Tibial artery (tissue), 4 donors: ENCODE measurements at regions not wholly inside any gene's neighbourhood (a gene's known extent, or its start where the extent isn't known, plus 50 kb on each side); places are given as distances from the start of the nearest gene placed in this dataset.
"Not testable (repeated sequence)": the region's sequence is repeated elsewhere in the genome, so short reads cannot be mapped to it uniquely, and the experiment has no call there.

ENCODE experiments used
- DNase-seq, 2 donors: peaks; one replicate each; pipeline ENCODE4 v3.0.0-alpha.2; 2019
- H3K27ac ChIP-seq, 2 donors: fragments of 200-600 bp; sonication (generic) in 1 of 2; 1 replicate in 1 of 2; 2 replicates in 1 of 2; pipeline ENCODE4 v1.5.1; 2018 to 2019; ENCODE audit warnings: mild to moderate bottlenecking in 1 of 2
- H3K27me3 ChIP-seq, 2 donors: fragments of 200-600 bp; sonication (generic) in 1 of 2; one replicate each; pipeline versions ENCODE4 v1.5.1 to v1.6.0; 2016 to 2019
- H3K36me3 ChIP-seq, 3 donors: fragments of 200-600 bp; sonication (generic) in 2 of 3; one replicate each; pipeline ENCODE4 v1.5.1; 2016 to 2019; ENCODE audit warnings: mild to moderate bottlenecking in 2 of 3
- H3K4me1 ChIP-seq, 4 donors: fragments of 200-600 bp; sonication (generic) in 2 of 4; 1 replicate in 3 of 4; 2 replicates in 1 of 4; pipeline ENCODE4 v1.5.1; 2016 to 2019
- H3K4me3 ChIP-seq, 2 donors: fragments of 200-600 bp; sonication (generic) in 1 of 2; 1 replicate in 1 of 2; 2 replicates in 1 of 2; pipeline ENCODE4 v1.5.1; 2018 to 2019; ENCODE audit warnings: mild to moderate bottlenecking in 2 of 2
- H3K9me3 ChIP-seq, 3 donors: fragments of 200-600 bp; sonication (generic) in 1 of 3; one replicate each; pipeline ENCODE4 v1.5.1; 2016 to 2019
- intact Hi-C: fragments of 100-400 bp; cut with DNase I; formaldehyde crosslinking; loops from one replicate; pipeline ENCODE4 v1.15.0; 2023; ENCODE audit warnings: low total_unique reads
- TF ChIP-seq, protein P1 (sequence below), 2 experiments: fragments of 200-600 bp in 1 of 2; fragments of 450-650 bp in 1 of 2; IDR thresholded peaks; one replicate each; pipeline ENCODE4 v1.5.1; 2017 to 2019; ENCODE audit warnings: antibody characterized with exemption in 2 of 2, mild to moderate bottlenecking in 1 of 2, moderate library complexity in 1 of 2

DNA sequence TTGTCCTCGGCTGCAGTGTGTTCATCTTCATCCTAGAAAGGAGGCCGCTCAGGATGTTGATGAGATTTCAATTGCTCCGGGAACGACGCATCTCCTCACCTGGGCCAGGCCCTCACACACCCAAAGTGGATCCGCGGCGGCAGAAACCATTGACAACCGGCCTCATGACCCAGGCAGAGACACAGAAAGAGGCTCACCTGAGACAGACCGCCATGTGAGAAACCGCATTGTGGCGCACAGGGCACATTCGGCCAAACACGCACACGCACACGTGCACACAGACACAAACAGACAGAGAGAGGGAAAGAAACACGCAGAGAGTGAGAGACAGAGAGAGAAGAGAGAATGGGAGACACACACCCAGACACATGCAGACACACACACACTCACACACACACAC is 3879.3 kb downstream of the SRGAP2C start:
- H3K4me1 ChIP-seq, H3K27me3 ChIP-seq, DNase-seq, H3K27ac ChIP-seq, H3K4me3 ChIP-seq, H3K36me3 ChIP-seq, intact Hi-C loops: not testable (repeated sequence)
- H3K9me3 ChIP-seq, result peaks cover 0 to 16% (median 16%) of the 10 kb centered on the region in 3 donors

DNA sequence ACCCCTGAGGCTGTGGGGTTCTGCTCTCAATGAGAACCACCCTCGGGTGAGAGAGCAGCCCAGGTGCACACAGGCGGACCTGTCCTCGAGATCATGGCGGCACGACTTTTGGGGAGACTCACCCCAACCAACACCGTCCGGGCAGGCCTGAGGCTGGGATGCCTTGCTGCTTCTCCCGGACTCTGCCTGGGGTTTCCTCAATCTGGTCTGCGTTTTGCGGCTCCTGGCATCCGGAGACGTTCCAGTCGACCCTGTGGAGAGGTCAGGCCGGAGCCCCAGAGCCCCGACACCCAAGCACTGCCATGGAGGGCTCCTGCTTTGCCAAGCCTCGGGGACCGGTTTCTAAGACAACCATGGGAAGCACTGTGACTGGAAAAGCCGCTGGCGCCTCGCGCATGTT is 3879.7 kb downstream of the SRGAP2C start:
- no peak overlapping the region for H3K27ac ChIP-seq
- H3K4me3 ChIP-seq, result no peak overlapping the region
- intact Hi-C loops, result no loop called here
- H3K27me3 ChIP-seq, result no peaks in the 10 kb centered on the region
- TF ChIP-seq, protein P1, sequence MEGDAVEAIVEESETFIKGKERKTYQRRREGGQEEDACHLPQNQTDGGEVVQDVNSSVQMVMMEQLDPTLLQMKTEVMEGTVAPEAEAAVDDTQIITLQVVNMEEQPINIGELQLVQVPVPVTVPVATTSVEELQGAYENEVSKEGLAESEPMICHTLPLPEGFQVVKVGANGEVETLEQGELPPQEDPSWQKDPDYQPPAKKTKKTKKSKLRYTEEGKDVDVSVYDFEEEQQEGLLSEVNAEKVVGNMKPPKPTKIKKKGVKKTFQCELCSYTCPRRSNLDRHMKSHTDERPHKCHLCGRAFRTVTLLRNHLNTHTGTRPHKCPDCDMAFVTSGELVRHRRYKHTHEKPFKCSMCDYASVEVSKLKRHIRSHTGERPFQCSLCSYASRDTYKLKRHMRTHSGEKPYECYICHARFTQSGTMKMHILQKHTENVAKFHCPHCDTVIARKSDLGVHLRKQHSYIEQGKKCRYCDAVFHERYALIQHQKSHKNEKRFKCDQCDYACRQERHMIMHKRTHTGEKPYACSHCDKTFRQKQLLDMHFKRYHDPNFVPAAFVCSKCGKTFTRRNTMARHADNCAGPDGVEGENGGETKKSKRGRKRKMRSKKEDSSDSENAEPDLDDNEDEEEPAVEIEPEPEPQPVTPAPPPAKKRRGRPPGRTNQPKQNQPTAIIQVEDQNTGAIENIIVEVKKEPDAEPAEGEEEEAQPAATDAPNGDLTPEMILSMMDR (IDR thresholded peaks at IDR 0.05), result no peak
- no peaks in the 10 kb centered on the region for H3K36me3 ChIP-seq
- peaks cover 0 to 21% (median 17%) of the 10 kb centered on the region in 3 donors for H3K9me3 ChIP-seq
- peak in 1 of 2 donors; percentile 57 for DNase-seq
- H3K4me1 ChIP-seq, result no peaks in the 10 kb centered on the region

DNA sequence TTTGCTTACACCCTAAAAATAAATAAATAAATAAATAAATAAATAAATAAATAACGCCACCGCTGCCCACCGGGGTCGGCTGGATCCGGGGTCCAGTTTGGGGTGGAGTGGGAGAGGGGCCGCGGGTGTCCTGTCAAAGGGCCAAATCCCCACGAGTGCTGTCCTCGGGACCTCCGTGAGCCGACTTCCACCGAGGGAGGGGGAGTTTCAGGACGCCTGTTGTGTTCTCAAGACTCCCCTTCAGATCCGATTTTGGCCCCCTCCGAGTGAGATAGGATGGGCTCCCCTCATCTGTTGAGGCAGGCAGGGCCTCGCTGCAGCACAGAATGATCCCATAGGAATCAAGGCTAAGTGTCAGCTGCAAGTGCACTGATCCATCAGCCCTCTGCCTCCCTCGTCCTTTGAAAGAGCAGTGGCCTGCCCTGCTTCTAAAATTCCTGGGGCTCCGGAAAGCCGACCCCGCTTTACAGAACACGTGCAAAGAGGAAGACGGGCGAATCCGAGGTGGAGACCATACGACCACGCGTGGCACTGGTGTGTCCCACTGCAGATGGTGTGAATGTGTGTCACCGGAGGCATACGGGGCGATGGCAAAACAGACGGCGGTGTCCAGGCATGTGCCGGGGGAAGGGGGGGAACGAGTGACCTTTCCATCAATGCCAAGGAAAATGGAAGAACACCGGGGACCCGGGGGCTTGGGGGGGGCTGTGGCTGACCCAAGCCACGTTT is 3880.5 kb downstream of the SRGAP2C start:
- TF ChIP-seq, protein P1 (IDR thresholded peaks at IDR 0.05), result no peak
- Histone ChIP-seq H3K36me3 (no peaks in the 10 kb centered on the region), H3K4me3 (no peak overlapping the region), H3K9me3 (peaks cover 0 to 26% (median 21%) of the 10 kb centered on the region in 3 donors), H3K4me1 (no peaks in the 10 kb centered on the region), H3K27me3 (no peaks in the 10 kb centered on the region), H3K27ac (no peak overlapping the region)
- intact Hi-C loops, result no loop called here
- DNase-seq, result peak in 1 of 2 donors; percentile 58

DNA sequence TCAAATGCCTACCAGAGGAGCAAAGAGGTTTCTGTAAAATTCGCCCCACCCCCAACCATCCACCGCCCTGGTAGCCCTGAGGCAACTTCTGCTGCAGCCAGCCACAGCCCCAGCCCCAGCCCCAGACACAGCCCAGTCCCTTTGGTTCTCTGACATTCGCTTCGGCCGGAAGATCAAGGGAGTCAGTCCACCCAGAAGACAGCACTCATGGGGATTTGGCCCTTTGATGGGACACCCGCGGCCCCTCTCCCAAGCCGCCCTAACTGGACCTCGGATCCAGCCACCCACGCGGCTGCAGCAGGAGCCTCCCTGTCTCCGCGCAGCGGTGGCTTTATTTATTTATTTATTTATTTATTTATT is 3881.0 kb downstream of the SRGAP2C start:
- Histone ChIP-seq H3K9me3 (peaks cover 0 to 26% (median 21%) of the 10 kb centered on the region in 3 donors), H3K4me3 (no peak overlapping the region), H3K36me3 (no peaks in the 10 kb centered on the region), H3K27ac (no peak overlapping the region), H3K27me3 (no peaks in the 10 kb centered on the region), H3K4me1 (no peaks in the 10 kb centered on the region)
- intact Hi-C loops, result no loop called here
- TF ChIP-seq, protein P1 (IDR thresholded peaks at IDR 0.05), result no peak
- no peak for DNase-seq

DNA sequence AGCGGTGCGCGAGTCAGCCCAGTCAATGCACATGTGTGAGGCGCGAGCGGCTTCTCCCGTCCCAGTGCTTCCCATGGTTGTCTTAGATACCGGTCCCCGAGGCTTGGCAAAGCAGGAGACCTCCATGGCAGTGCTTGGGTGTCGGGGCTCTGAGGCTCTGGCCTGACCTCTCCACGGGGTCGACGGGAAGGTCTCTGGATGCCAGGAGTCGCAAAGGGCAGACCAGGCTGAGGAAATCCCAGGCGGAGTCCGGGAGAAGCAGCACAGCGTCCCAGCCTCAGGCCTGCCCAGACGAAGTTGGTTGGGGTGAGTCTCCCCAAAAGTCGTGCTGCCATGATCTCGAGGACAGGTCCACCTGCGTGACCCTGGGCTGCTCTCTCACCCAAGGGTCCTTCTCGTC is 3881.6 kb downstream of the SRGAP2C start:
- intact Hi-C loops, result no loop called here
- H3K9me3 ChIP-seq, result peaks cover 0 to 28% (median 21%) of the 10 kb centered on the region in 3 donors
- TF ChIP-seq, protein P1 (IDR thresholded peaks at IDR 0.05), result no peak
- H3K4me1 ChIP-seq, result no peaks in the 10 kb centered on the region
- H3K27me3 ChIP-seq, result no peaks in the 10 kb centered on the region
- no peak overlapping the region for H3K27ac ChIP-seq
- H3K4me3 ChIP-seq, result no peak overlapping the region
- no peaks in the 10 kb centered on the region for H3K36me3 ChIP-seq
- peak in 1 of 2 donors; percentile 62 for DNase-seq

DNA sequence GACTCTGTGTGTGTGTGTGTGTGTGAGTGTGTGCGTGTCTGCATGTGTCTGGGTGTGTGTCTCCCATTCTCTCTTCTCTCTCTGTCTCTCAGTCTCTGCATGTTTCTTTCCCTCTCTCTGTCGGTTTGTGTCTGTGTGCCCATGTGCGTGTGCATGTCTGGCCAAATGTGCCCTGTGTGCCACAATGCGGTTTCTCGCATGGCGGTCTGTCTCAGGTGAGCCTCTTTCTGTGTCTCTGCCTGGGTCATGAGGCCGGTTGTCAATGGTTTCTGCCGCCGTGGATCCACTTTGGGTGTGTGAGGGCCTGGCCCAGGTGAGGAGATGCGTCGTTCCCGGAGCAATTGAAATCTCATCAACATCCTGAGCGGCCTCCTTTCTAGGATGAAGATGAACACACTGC is 3882.1 kb downstream of the SRGAP2C start:
- H3K27me3 ChIP-seq, H3K4me3 ChIP-seq, DNase-seq, H3K27ac ChIP-seq, H3K36me3 ChIP-seq, intact Hi-C loops, H3K4me1 ChIP-seq: not testable (repeated sequence)
- H3K9me3 ChIP-seq, result peaks cover 0 to 33% (median 21%) of the 10 kb centered on the region in 3 donors
